Fibroblast of lung (primary cell): ENCODE measurements at regions not wholly inside any gene's neighbourhood (a gene's known extent, or its start where the extent isn't known, plus 50 kb on each side); places are given as distances from the start of the nearest gene placed in this dataset.

ENCODE experiments used
- EZH2 ChIP-seq: IDR thresholded peaks from 2 replicates; pipeline ENCODE4 v1.5.1; 2012; ENCODE audit warnings: low read length, control low read depth, mild to moderate bottlenecking; ENCODE audit errors: missing control alignments
- TF ChIP-seq, protein P1 (sequence below), 2 donors: IDR thresholded peaks in 1 of 2; conservative IDR thresholded peaks in 1 of 2; 1 replicate in 1 of 2; 2 replicates in 1 of 2; pipeline ENCODE4 v1.5.1; 2011 to 2012; ENCODE audit warnings: low read length in 2 of 2, control low read depth in 1 of 2, inconsistent platforms in 1 of 2, low read depth in 1 of 2, mild to moderate bottlenecking in 1 of 2

DNA sequence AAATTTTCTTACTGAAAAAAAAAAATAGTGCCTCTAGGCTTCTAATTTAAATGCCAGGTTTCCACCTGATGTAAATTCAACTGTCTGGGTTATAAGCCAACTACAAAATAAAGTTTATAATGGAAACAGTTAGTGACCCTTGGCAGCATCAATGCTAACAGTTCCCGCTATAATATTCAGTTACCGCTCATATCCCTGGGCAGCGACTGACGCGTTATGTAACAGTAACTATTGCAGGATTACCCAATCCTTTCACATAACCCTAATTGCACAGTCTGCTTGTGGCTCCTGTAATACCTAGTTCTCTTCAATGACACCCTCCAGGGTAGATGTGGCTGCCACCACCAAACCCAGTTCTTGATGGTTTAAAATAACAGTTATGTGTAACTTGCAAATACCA lies 208.6 kb downstream of the MOXD1 start:
- TF ChIP-seq, protein P1, sequence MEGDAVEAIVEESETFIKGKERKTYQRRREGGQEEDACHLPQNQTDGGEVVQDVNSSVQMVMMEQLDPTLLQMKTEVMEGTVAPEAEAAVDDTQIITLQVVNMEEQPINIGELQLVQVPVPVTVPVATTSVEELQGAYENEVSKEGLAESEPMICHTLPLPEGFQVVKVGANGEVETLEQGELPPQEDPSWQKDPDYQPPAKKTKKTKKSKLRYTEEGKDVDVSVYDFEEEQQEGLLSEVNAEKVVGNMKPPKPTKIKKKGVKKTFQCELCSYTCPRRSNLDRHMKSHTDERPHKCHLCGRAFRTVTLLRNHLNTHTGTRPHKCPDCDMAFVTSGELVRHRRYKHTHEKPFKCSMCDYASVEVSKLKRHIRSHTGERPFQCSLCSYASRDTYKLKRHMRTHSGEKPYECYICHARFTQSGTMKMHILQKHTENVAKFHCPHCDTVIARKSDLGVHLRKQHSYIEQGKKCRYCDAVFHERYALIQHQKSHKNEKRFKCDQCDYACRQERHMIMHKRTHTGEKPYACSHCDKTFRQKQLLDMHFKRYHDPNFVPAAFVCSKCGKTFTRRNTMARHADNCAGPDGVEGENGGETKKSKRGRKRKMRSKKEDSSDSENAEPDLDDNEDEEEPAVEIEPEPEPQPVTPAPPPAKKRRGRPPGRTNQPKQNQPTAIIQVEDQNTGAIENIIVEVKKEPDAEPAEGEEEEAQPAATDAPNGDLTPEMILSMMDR (conservative IDR thresholded peaks at IDR 0.05 in 1 of 2, IDR thresholded peaks at IDR 0.05 in 1 of 2; ENCODE audit: low read depth in 1 of 2, low read length in 2 of 2) = no peak
- TF ChIP-seq EZH2 = no peak
